AG04450 (cell line): ENCODE measurements at regions not wholly inside any gene's neighbourhood (a gene's known extent, or its start where the extent isn't known, plus 50 kb on each side); places are given as distances from the start of the nearest gene placed in this dataset.

Experiments
- CTCF ChIA-PET: fragments of 300-600, 350-600 bp; formaldehyde crosslinking; extraction: SDS; loops from one replicate; lab custom pipeline; 2022; ENCODE audit warnings: antibody characterized with exemption, inconsistent platforms; lab: Charles Lee
- POLR2A ChIA-PET: fragments of 350-600 bp; formaldehyde crosslinking; extraction: SDS; loops from one replicate; lab custom pipeline; 2021; ENCODE audit warnings: antibody characterized with exemption, inconsistent platforms; lab: Yijun Ruan, JAX
- DNase-seq: peaks from one replicate; pipeline ENCODE4 v3.0.0-alpha.2; 2011; ENCODE audit warnings: low read depth, low spot score
- H3K27ac ChIP-seq: one replicate; pipeline ENCODE4 v1.5.1; 2012; ENCODE audit warnings: low read depth, low read length, control low read depth
- H3K27me3 ChIP-seq: one replicate; pipeline ENCODE4 v1.6.0; 2012; ENCODE audit warnings: low read length; ENCODE audit not compliant: control insufficient read depth, insufficient read depth
- H3K4me3 ChIP-seq: 2 replicates; pipeline ENCODE4 v1.5.1; 2011; ENCODE audit warnings: mild to moderate bottlenecking, low read depth, low read length, control low read depth
- H3K9me3 ChIP-seq: 2 replicates; pipeline ENCODE4 v1.5.1; 2012; ENCODE audit warnings: low read length; ENCODE audit not compliant: control insufficient read depth, insufficient read depth
- TF ChIP-seq, protein P1 (sequence below): IDR thresholded peaks from 2 replicates; pipeline ENCODE4 v1.5.1; 2011; ENCODE audit warnings: low read depth, low read length, control low read depth, inconsistent platforms

DNA sequence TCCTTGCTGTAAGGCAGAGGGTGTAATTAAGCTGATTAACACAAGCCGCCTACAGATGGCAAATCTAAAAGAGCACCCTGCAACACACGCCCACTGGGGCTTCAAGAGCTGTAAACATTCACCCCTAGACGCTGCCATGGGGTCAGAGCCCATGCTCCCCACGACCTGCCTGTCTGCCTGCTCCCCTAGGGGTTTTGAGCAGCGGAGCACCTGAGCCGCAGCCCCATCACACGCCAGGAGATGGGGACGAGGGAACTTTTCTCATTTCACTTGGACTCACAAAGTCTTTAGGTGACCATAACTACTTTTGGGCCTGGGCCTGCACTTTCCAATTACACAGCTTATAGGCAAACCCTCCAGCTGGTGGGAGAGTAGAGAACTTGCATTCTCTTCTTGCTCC, 99.0 kb upstream of the SOX4 start:
- CTCF ChIA-PET = no interaction called here
- TF ChIP-seq, protein P1, sequence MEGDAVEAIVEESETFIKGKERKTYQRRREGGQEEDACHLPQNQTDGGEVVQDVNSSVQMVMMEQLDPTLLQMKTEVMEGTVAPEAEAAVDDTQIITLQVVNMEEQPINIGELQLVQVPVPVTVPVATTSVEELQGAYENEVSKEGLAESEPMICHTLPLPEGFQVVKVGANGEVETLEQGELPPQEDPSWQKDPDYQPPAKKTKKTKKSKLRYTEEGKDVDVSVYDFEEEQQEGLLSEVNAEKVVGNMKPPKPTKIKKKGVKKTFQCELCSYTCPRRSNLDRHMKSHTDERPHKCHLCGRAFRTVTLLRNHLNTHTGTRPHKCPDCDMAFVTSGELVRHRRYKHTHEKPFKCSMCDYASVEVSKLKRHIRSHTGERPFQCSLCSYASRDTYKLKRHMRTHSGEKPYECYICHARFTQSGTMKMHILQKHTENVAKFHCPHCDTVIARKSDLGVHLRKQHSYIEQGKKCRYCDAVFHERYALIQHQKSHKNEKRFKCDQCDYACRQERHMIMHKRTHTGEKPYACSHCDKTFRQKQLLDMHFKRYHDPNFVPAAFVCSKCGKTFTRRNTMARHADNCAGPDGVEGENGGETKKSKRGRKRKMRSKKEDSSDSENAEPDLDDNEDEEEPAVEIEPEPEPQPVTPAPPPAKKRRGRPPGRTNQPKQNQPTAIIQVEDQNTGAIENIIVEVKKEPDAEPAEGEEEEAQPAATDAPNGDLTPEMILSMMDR = no peak
- Histone ChIP-seq H3K27me3 (no peaks in the 10 kb centered on the region), H3K9me3 (peaks cover 9% of the 10 kb centered on the region; the same call in 1 of the 2 replicates), H3K4me3 (no peak overlapping the region), H3K27ac (no peak overlapping the region)
- DNase-seq = no peak
- POLR2A ChIA-PET = no interaction called here

DNA sequence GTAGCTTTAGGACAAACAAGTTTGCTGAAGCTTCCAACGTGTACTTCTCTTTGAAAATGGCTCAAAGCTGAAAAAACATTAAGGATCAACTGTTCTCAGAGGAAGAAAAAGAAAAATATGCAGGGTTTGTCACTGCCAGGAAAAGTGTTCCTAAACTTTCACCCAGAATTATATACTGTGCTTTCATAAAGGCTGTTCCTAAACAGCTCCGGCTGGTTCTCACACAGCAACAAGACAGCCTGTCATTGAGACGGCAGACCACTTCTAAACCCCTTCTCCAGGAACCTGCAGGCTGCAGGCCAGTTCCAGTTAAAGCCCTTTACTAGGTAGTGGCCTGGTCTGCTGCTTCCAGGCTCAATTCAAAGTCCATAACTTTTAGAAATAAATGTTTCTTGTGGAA, 97.4 kb upstream of the SOX4 start:
- TF ChIP-seq, protein P1 = no peak
- no peak for DNase-seq
- Histone ChIP-seq H3K9me3 (peaks cover 9% of the 10 kb centered on the region; the same call in 1 of the 2 replicates), H3K27me3 (no peaks in the 10 kb centered on the region), H3K4me3 (no peak overlapping the region), H3K27ac (no peak overlapping the region)
- POLR2A ChIA-PET = no interaction called here
- CTCF ChIA-PET = no interaction called here

DNA sequence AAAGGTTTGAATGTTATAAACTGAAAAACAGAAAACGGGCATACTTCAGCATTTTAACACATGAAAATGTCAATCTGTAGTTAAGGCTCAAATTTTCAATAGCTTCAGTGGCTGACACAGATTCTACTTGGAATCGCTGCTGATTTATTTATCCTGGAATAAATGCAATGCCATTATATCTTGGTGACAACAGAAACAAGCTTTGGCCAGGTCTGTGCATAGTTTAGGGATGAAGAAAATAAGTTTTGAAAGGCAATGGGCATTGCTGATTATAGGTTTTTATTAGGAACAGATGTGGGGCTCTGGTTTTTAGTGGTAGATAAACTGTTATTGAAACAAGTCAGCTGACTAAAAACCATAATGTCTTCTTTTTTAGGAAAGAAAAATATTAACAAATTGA, 96.8 kb upstream of the SOX4 start:
- TF ChIP-seq, protein P1 = no peak
- POLR2A ChIA-PET = no interaction called here
- Histone ChIP-seq H3K27ac (no peak overlapping the region), H3K27me3 (peaks cover 2% of the 10 kb centered on the region), H3K4me3 (no peak overlapping the region), H3K9me3 (peaks cover 9% of the 10 kb centered on the region; the same call in 1 of the 2 replicates)
- no peak for DNase-seq
- CTCF ChIA-PET = no interaction called here

DNA sequence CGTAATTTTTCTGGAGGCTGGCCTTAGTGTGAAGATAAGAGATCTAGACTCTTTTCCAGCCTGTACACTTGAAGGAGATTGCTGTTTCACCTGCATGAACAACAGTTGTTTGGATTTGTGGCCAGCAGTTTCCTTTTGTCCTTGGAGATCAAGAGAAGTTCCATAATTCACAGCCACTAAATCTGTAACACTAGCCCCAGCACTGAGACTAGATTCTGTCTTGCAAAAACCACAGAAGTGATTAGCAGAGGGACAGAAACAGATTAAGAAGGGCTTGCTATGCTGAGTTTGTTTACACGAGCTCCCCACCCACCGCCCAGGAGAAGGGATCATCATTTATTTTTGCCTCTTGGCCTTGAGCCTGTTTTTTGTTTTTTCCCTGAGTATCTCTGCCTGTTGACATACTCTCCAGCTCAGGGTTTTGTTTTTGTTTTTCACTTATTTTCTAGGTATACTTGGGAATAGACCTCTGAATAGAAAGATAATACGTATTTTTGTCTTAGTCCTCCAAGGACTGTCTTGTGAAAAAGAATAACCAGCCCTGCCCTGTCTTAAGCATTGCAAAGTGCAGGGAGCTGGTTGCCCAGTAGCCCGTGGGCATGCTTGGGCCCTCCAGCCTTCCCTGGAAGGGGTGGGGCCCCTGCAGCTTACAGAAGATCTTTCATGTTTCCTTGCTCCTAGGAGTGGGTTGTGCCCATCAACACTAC, 93.1 kb upstream of the SOX4 start:
- TF ChIP-seq, protein P1 = no peak
- no peak for DNase-seq
- Histone ChIP-seq H3K4me3 (no peak overlapping the region), H3K27ac (no peak overlapping the region), H3K9me3 (no peaks in the 10 kb centered on the region), H3K27me3 (peaks cover 2% of the 10 kb centered on the region)
- ChIA-PET POLR2A (no interaction called here), CTCF (no interaction called here)

DNA sequence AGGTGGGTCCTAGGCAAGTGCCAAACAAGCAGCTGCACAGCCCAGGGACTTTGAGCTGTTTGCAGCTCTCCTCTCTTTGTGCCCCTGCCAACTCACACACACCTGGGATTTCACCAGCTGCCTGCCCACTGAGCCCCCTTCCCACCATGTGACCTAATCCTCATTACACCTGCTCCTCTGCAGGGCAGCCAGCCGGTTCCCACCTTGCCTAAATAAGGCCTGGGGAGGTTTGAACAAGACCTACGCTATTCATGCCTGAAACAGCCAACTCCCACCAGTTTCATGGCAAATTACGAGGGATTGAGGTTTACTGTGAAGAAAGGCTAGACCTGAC, 92.6 kb upstream of the SOX4 start:
- CTCF ChIA-PET = no interaction called here
- H3K4me3 ChIP-seq = no peak overlapping the region
- DNase-seq = no peak
- POLR2A ChIA-PET = interaction anchor here (0.6 kb wide), 1 partner anchor 204 kb away, joined by 5 read pairs; no protein-coding TSS in a partner anchor
- peaks cover 2% of the 10 kb centered on the region for H3K27me3 ChIP-seq
- H3K9me3 ChIP-seq = no peaks in the 10 kb centered on the region
- TF ChIP-seq, protein P1 = no peak
- no peak overlapping the region for H3K27ac ChIP-seq
